ENCODE measurements at regions not wholly inside any gene's neighbourhood (a gene's known extent, or its start where the extent isn't known, plus 50 kb on each side); places are given as distances from the start of the nearest gene placed in this dataset.

DNA sequence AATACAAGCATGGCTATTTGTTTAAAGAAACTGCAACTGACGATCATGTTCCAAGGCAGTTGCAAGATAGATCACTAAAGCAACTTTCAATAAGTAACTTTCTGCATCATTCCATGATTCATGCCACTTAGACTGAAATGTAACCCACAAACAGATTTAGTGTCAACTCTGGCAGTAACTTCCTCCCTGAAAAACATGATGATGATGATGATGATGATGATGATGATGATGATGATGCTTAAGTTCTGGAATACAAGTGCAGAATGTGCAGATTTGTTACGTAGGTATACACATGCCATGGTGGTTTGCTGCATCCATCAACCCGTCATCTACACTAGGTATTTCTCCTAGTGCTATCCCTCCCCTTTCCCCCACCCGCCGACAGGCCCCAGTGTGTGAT lies 754.7 kb downstream of the INHBA start:
- no peaks in the 10 kb centered on the region for H3K4me1 ChIP-seq
- no peak for DNase-seq (ENCODE audit: low spot score)
- H3K27ac ChIP-seq: no peak overlapping the region
- TF ChIP-seq, protein P1, sequence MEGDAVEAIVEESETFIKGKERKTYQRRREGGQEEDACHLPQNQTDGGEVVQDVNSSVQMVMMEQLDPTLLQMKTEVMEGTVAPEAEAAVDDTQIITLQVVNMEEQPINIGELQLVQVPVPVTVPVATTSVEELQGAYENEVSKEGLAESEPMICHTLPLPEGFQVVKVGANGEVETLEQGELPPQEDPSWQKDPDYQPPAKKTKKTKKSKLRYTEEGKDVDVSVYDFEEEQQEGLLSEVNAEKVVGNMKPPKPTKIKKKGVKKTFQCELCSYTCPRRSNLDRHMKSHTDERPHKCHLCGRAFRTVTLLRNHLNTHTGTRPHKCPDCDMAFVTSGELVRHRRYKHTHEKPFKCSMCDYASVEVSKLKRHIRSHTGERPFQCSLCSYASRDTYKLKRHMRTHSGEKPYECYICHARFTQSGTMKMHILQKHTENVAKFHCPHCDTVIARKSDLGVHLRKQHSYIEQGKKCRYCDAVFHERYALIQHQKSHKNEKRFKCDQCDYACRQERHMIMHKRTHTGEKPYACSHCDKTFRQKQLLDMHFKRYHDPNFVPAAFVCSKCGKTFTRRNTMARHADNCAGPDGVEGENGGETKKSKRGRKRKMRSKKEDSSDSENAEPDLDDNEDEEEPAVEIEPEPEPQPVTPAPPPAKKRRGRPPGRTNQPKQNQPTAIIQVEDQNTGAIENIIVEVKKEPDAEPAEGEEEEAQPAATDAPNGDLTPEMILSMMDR (IDR thresholded peaks at IDR 0.05): no peak
- H3K4me3 ChIP-seq: no peak overlapping the region
- no peaks in the 10 kb centered on the region for H3K36me3 ChIP-seq
- H3K9me3 ChIP-seq: peaks cover 0 to 29% of the 10 kb centered on the region in 2 donors
- no peaks in the 10 kb centered on the region for H3K27me3 ChIP-seq

DNA sequence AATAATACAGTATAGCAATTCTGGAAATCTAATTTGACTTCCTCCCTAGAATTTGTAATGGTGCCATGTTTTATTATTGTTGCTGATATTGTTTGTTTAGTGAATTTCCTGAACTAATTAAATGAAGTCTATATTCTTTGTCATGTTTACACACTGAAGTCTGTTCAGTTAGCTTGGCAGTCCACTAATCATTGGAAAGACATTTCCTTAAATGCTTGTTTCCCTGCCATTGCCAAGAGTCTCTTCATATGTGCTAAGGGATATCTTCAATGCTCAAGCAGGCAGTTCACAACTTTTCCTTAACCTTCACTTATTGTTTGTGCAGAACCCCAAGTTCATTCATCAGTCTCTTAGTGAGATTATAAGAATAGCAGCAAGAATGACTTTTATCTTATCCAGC lies 755.3 kb downstream of the INHBA start:
- no peak overlapping the region for H3K27ac ChIP-seq
- H3K9me3 ChIP-seq: peaks cover 0 to 31% of the 10 kb centered on the region in 2 donors
- H3K4me1 ChIP-seq: no peaks in the 10 kb centered on the region
- no peak for DNase-seq (ENCODE audit: low spot score)
- no peaks in the 10 kb centered on the region for H3K27me3 ChIP-seq
- TF ChIP-seq, protein P1 (IDR thresholded peaks at IDR 0.05): no peak
- no peaks in the 10 kb centered on the region for H3K36me3 ChIP-seq
- no peak overlapping the region for H3K4me3 ChIP-seq

DNA sequence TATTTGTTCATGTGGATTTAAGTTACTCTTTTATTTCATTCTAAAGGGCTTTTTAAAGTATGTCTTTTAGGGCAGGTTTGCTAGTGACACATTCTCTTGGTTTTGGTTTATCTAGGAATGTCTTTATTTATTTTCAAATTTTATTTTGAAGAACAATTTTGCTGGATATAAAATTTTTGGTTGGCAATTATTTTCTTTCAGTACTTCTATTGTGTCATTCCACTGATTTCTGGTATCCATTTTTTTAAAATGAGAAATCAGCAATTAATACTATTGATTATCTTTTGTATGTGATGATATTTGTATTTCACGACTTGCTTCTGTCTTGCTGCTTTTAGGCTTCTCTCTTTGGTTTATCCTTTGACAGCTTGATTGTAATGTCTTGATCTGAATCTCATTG lies 756.3 kb downstream of the INHBA start:
- Histone ChIP-seq H3K36me3 (no peaks in the 10 kb centered on the region), H3K27me3 (no peaks in the 10 kb centered on the region), H3K4me3 (no peak overlapping the region), H3K27ac (no peak overlapping the region), H3K9me3 (peaks cover 0 to 35% of the 10 kb centered on the region in 2 donors), H3K4me1 (no peaks in the 10 kb centered on the region)
- TF ChIP-seq, protein P1 (IDR thresholded peaks at IDR 0.05): no peak
- no peak for DNase-seq (ENCODE audit: low spot score)

DNA sequence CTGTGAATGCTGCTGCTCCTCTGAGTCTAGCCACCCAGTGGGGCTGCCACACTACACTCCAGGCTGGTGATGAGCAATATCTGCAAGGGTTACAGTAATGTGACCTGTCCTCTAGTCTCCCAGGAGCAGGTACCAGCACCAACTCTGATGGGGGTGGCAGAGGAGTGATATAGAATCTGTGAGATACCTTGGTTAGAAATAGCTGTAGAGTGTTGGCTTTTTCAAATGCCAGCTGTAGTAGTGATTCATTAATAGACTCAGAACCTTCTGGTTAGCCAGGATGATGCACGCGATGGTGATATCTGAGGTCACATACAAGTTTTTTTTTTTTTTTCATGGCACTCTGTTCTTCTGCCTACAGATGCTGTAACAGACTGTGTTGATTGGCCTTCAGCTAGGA lies 757.1 kb downstream of the INHBA start:
- no peak for DNase-seq (ENCODE audit: low spot score)
- no peaks in the 10 kb centered on the region for H3K36me3 ChIP-seq
- no peak overlapping the region for H3K27ac ChIP-seq
- TF ChIP-seq, protein P1 (IDR thresholded peaks at IDR 0.05): no peak
- H3K9me3 ChIP-seq: peaks cover 0 to 36% of the 10 kb centered on the region in 2 donors
- no peaks in the 10 kb centered on the region for H3K27me3 ChIP-seq
- H3K4me3 ChIP-seq: no peak overlapping the region
- no peaks in the 10 kb centered on the region for H3K4me1 ChIP-seq

DNA sequence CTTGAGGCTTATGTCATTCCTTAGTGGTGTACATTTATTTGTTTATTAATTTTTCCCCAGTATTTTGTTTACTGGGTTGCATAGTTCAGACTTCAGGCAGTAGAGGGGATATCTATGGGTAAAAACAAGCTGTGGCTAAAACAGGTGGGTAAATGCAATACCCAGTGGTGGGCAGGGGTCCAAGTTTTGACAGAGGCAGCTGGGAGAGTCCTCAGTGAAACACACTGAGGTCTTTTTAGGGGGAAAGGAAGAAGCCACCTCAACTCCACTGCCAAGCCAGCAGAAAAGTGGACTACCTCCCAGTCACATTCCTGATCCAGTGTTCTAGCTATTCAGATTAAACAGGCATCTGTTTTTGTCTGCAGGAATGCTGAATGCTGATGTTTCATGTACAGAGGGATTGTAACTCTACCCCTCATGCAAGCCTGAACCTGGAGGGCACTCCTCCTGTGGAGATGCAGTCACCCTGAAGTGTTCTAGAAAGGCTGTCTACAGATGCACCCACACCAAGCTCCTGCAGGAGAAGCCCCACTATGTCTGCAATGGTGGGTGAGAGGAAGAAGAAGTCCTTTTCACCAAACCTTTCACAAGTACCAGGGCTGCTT lies 757.8 kb downstream of the INHBA start:
- no peak for DNase-seq (ENCODE audit: low spot score)
- H3K4me1 ChIP-seq: no peaks in the 10 kb centered on the region
- H3K36me3 ChIP-seq: no peaks in the 10 kb centered on the region
- no peak overlapping the region for H3K4me3 ChIP-seq
- no peaks in the 10 kb centered on the region for H3K27me3 ChIP-seq
- peaks cover 0 to 40% of the 10 kb centered on the region in 2 donors for H3K9me3 ChIP-seq
- TF ChIP-seq, protein P1 (IDR thresholded peaks at IDR 0.05): no peak
- no peak overlapping the region for H3K27ac ChIP-seq

DNA sequence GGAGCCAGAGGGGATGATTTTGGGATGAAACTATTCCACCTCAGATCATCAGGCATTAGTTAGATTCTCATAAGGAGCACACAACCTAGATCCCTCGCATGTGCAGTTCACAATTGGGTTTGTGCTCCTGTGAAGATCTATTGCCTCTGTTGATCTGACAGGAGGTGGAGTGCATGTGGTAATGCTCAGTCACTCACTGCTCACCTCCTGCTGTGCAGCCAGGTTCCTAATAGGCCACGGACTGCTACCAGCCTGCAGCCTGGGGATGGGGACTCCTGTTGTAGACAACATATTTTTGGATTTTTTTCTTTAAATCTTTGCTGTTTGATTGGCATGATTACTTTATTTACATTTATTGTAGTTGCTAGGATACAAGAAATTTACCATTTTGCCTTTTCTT lies 765.0 kb downstream of the INHBA start:
- Histone ChIP-seq H3K4me3 (no peak overlapping the region), H3K4me1 (no peaks in the 10 kb centered on the region), H3K27me3 (no peaks in the 10 kb centered on the region), H3K9me3 (peaks cover 0 to 13% of the 10 kb centered on the region in 2 donors), H3K27ac (no peak overlapping the region), H3K36me3 (no peaks in the 10 kb centered on the region)
- TF ChIP-seq, protein P1 (IDR thresholded peaks at IDR 0.05): no peak
- no peak for DNase-seq (ENCODE audit: low spot score)
